ENCODE measurements at regions not wholly inside any gene's neighbourhood (a gene's known extent, or its start where the extent isn't known, plus 50 kb on each side); places are given as distances from the start of the nearest gene placed in this dataset.

DNA sequence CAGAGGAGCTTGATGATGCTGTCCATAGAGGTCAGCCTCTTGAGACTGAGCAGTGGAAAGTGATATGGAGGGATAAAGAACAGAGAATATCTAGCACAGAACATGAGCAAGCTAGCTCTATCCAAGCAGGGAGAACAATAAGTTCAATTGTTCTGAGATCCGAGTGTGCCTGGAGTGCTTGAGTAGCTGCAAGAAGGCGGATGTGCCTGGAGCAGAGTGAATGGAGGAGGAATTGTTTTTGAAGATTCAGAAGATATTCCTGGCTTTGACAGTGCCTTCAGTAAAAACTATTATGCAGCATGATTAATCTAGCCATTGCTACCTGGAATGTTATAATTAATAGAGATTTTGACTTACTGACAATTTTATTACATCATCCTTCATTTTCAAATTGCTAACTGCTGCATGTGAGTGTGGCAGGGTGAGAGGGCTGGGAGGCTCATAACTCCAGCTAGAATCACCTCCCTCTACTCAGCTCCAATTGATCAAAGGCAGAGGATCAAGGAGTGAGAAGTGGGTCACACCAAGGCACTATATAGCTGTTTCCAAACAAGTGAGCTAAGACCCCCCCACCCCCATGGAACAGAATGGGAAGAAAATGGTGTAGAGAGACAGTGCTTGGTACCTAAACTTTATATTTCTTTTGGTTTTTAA lies 302.8 kb downstream of the ADRA2A start:
- TF ChIP-seq, protein P1, sequence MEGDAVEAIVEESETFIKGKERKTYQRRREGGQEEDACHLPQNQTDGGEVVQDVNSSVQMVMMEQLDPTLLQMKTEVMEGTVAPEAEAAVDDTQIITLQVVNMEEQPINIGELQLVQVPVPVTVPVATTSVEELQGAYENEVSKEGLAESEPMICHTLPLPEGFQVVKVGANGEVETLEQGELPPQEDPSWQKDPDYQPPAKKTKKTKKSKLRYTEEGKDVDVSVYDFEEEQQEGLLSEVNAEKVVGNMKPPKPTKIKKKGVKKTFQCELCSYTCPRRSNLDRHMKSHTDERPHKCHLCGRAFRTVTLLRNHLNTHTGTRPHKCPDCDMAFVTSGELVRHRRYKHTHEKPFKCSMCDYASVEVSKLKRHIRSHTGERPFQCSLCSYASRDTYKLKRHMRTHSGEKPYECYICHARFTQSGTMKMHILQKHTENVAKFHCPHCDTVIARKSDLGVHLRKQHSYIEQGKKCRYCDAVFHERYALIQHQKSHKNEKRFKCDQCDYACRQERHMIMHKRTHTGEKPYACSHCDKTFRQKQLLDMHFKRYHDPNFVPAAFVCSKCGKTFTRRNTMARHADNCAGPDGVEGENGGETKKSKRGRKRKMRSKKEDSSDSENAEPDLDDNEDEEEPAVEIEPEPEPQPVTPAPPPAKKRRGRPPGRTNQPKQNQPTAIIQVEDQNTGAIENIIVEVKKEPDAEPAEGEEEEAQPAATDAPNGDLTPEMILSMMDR (IDR thresholded peaks at IDR 0.05): no peak

DNA sequence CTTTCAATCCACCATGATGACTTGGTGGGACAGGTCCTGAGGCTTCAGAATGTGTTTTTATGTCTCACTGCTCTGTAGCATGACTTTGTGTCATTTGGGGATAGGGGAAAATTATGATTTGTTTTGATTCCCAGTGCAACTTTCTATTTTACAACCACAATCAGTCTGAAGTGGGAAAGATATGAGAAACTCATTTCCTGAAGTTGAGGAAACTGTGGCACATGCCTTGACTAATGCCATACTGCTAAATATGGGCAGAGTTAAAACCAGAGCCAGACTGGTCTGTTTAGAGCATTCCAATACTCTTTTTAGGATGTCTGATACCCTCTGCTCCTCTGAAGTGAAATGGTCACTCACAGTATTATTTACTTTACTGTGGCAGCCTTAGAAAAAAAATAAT lies 307.7 kb downstream of the ADRA2A start:
- TF ChIP-seq, protein P1 (IDR thresholded peaks at IDR 0.05): no peak

DNA sequence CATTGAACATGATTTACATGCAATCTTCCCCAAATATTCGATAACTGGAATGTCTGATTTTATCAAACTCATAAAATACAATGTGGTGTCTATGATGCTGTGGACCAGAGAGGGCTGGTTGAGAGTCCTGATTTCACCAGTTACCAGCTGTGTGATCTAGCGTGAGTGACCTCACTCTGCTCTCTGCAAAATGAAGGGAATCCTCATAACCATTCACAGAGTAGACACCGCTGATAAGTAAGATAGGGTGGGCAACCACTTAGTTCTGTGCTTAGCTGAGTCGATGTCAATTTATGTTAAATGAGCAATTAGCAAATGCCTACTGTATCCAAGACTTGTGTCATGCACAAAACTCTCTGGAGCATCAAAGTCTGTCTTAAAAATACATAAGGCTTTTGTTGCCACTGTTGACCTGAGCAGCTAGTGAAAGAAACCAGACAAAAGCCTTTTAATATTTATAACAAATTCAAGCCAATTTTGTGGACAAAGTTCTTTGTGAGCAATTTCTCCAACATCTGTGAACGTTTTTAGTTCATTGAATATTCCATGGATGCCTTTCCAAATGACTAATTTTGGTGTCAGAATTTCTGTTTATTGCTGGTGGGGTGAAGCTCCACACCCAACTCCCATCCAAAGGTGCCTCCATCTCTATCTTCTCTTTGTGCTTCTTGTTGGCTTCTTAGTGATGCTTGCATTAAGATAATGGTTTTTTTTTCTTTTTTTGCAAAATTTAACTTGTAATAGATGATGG lies 314.2 kb downstream of the ADRA2A start:
- TF ChIP-seq, protein P1 (IDR thresholded peaks at IDR 0.05): no peak

DNA sequence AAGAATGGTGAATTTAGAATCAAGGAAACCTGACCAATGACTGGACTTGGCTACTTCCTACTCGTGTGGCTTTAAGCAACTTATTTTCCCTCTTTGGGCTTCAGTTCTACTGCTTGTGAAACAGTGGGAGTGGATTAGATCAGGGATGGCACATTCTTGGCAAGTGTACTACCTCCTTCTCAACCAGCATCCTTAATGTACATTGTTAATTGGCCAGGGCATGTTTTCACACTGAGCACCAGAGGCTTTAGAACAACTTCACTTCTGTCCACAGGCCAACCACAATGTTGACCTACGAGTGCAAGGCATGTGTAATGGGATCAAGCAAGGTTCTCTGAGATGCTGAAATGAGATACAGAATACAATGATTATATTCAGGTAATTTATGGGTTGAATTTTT lies 315.3 kb downstream of the ADRA2A start:
- TF ChIP-seq, protein P1 (IDR thresholded peaks at IDR 0.05): no peak

DNA sequence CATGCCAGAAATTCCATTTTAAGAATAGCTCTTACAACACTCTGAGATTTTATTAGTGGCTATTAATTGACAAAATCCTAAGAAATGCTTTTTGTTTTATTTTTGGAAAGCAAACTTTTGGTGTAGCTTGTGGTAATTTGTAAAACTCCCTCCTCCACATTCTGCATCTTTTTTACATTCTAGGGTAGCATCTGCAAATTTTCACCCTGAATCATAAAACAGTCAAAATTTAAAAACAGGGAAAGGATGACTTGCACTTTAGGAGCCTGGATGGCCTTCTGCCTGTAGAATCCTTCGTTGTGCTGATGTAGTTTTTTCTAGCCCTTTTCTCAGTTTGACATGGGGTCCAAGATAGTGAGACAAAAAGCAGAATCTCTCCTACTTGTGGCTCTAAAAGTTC lies 316.1 kb downstream of the ADRA2A start:
- TF ChIP-seq, protein P1 (IDR thresholded peaks at IDR 0.05): no peak

DNA sequence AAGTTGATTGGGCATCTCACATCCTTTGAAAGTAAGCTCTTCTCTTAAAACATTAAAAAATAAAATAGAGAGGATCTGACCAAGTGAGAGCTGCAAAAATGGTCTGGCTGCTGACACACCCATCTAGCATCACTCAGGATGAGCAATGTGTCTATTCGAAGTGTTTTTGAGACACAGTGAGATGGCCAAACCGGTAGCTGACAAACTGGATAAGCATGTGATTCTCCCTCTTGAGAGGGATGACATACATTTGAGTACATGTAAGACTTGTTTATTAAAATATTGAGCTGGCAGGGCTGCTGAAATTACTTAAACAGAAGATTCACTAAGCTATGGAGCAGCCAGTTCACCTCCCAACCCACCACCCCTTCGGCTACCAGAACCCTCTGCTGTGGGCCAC lies 333.9 kb downstream of the ADRA2A start:
- TF ChIP-seq, protein P1 (IDR thresholded peaks at IDR 0.05): no peak

DNA sequence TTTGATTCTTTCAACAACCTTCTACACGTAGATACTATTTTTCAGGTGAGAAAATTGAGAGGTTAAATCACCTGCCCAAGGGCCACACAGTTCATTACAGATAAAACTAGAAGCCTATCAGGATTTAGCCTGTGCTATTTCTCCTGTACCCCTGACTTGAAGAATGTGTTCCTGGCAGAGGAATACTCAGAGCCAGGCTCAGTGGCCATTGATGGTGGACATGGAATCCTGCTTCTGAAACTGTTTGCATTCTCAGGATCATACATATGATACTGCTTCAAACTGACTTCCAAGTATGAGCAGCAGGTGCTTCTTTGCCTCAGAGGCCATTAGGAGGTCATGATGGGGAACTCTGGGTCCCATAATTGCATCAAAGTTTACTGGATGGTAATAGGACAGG lies 348.6 kb downstream of the ADRA2A start:
- TF ChIP-seq, protein P1 (IDR thresholded peaks at IDR 0.05): no peak

Data from LNCAP (cell line).